Vagina (tissue), 2 donors: ENCODE measurements at regions not wholly inside any gene's neighbourhood (a gene's known extent, or its start where the extent isn't known, plus 50 kb on each side); places are given as distances from the start of the nearest gene placed in this dataset.

ENCODE experiments used
- POLR2A ChIP-seq, 2 donors: fragments of 450-650 bp; IDR thresholded peaks; one replicate each; pipeline ENCODE4 v1.6.1; 2017; ENCODE audit warnings: antibody characterized with exemption in 2 of 2, mild to moderate bottlenecking in 2 of 2, moderate library complexity in 2 of 2
- POLR2AphosphoS5 ChIP-seq, 2 donors: sonication (generic); formaldehyde crosslinking; IDR thresholded peaks; one replicate each; pipeline ENCODE4 v1.9.0; 2017; ENCODE audit warnings: antibody characterized with exemption in 2 of 2, mild to moderate bottlenecking in 2 of 2, low read depth in 1 of 2; ENCODE audit not compliant: insufficient read depth in 1 of 2
- TF ChIP-seq, protein P1 (sequence below), 3 experiments: fragments of 450-650 bp in 2 of 3; fragments of 200-600 bp in 1 of 3; sonication (generic) in 1 of 3; IDR thresholded peaks; one replicate each; pipeline ENCODE4 v1.5.1; 2017 to 2019; ENCODE audit warnings: antibody characterized with exemption in 3 of 3, mild to moderate bottlenecking in 2 of 3, moderate library complexity in 2 of 3

DNA sequence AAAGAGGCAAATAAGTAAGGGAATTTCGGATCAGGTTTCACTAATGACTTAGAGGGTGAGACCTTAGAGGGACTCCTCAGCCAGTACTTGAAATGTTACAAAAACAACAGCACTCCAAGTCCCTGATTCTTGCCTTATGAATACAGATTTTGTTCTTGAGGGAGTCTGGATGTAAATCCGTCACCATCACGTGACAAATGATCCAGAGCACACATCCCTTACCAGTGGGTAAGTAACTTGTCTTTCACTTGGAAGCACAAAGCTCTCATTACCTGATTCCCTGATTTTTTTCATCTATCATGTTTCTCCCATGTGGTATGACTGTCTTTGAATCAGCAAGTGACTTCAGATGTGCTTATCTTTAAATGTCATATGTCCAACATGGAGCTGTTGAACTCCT is 595.3 kb upstream of the POU3F2 start:
- TF ChIP-seq, protein P1, sequence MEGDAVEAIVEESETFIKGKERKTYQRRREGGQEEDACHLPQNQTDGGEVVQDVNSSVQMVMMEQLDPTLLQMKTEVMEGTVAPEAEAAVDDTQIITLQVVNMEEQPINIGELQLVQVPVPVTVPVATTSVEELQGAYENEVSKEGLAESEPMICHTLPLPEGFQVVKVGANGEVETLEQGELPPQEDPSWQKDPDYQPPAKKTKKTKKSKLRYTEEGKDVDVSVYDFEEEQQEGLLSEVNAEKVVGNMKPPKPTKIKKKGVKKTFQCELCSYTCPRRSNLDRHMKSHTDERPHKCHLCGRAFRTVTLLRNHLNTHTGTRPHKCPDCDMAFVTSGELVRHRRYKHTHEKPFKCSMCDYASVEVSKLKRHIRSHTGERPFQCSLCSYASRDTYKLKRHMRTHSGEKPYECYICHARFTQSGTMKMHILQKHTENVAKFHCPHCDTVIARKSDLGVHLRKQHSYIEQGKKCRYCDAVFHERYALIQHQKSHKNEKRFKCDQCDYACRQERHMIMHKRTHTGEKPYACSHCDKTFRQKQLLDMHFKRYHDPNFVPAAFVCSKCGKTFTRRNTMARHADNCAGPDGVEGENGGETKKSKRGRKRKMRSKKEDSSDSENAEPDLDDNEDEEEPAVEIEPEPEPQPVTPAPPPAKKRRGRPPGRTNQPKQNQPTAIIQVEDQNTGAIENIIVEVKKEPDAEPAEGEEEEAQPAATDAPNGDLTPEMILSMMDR (IDR thresholded peaks at IDR 0.05): no peak
- TF ChIP-seq POLR2A (IDR thresholded peaks at IDR 0.05): no peak
- TF ChIP-seq POLR2AphosphoS5 (IDR thresholded peaks at IDR 0.05; ENCODE audit: insufficient read depth in 1 of 2, low read depth in 1 of 2): no peak
